ENCODE measurements at regions not wholly inside any gene's neighbourhood (a gene's known extent, or its start where the extent isn't known, plus 50 kb on each side); places are given as distances from the start of the nearest gene placed in this dataset.
"Not testable (repeated sequence)": the region's sequence is repeated elsewhere in the genome, so short reads cannot be mapped to it uniquely, and the experiment has no call there.

- no peak for DNase-seq
- H3K36me3 ChIP-seq (ENCODE audit: control insufficient read depth, insufficient read depth, low read length), result no peaks in the 10 kb centered on the region
- H3K4me3 ChIP-seq (ENCODE audit: low read length), result no peak overlapping the region
- H3K9me3 ChIP-seq (ENCODE audit: control insufficient read depth, low read depth, low read length), result no peaks in the 10 kb centered on the region
- WGBS (ENCODE audit: insufficient coverage, low lambda C conversion rate), result no CpG with 5 or more reads among the region's 1 CpG
- no peak overlapping the region for H3K27ac ChIP-seq (ENCODE audit: low read length)
- H3K4me1 ChIP-seq (ENCODE audit: control insufficient read depth, insufficient read depth, low read length), result no peaks in the 10 kb centered on the region
- no peaks in the 10 kb centered on the region for H3K27me3 ChIP-seq (ENCODE audit: control insufficient read depth, insufficient read depth, low read length)
Measured at GRCh38 chr6:54541541-54541940, 233.3 kb downstream of the TINAG start.

- no peaks in the 10 kb centered on the region for H3K9me3 ChIP-seq (ENCODE audit: control insufficient read depth, low read depth, low read length)
- no peak overlapping the region for H3K27ac ChIP-seq (ENCODE audit: low read length)
- no peak for DNase-seq
- WGBS (ENCODE audit: insufficient coverage, low lambda C conversion rate), result 100% methylated on average over 1 of the region's 4 CpGs
- H3K4me3 ChIP-seq (ENCODE audit: low read length), result no peak overlapping the region
- no peaks in the 10 kb centered on the region for H3K4me1 ChIP-seq (ENCODE audit: control insufficient read depth, insufficient read depth, low read length)
- no peaks in the 10 kb centered on the region for H3K36me3 ChIP-seq (ENCODE audit: control insufficient read depth, insufficient read depth, low read length)
- no peaks in the 10 kb centered on the region for H3K27me3 ChIP-seq (ENCODE audit: control insufficient read depth, insufficient read depth, low read length)
Measured at GRCh38 chr6:54559136-54559535, 250.9 kb downstream of the TINAG start.

- not testable (repeated sequence) for H3K4me3 ChIP-seq (ENCODE audit: low read length); H3K36me3 ChIP-seq (ENCODE audit: control insufficient read depth, insufficient read depth, low read length); H3K4me1 ChIP-seq (ENCODE audit: control insufficient read depth, insufficient read depth, low read length); H3K27me3 ChIP-seq (ENCODE audit: control insufficient read depth, insufficient read depth, low read length); H3K27ac ChIP-seq (ENCODE audit: low read length); H3K9me3 ChIP-seq (ENCODE audit: control insufficient read depth, low read depth, low read length); DNase-seq
- WGBS (ENCODE audit: insufficient coverage, low lambda C conversion rate), result no CpG with 5 or more reads among the region's 2 CpGs
Measured at GRCh38 chr6:54564188-54564587, 255.9 kb downstream of the TINAG start.

- Histone ChIP-seq H3K27me3 (ENCODE audit: control insufficient read depth, insufficient read depth, low read length) (no peaks in the 10 kb centered on the region), H3K27ac (ENCODE audit: low read length) (no peak overlapping the region), H3K36me3 (ENCODE audit: control insufficient read depth, insufficient read depth, low read length) (no peaks in the 10 kb centered on the region), H3K4me1 (ENCODE audit: control insufficient read depth, insufficient read depth, low read length) (no peaks in the 10 kb centered on the region), H3K4me3 (ENCODE audit: low read length) (no peak overlapping the region), H3K9me3 (ENCODE audit: control insufficient read depth, low read depth, low read length) (no peaks in the 10 kb centered on the region)
- no peak for DNase-seq
- 42% methylated on average over 1 of the region's 1 CpG for WGBS (ENCODE audit: insufficient coverage, low lambda C conversion rate)
Measured at GRCh38 chr6:54574671-54575070, 266.4 kb downstream of the TINAG start.

- H3K27me3 ChIP-seq (ENCODE audit: control insufficient read depth, insufficient read depth, low read length), result no peaks in the 10 kb centered on the region
- H3K4me3 ChIP-seq (ENCODE audit: low read length), result no peak overlapping the region
- DNase-seq, result no peak
- H3K4me1 ChIP-seq (ENCODE audit: control insufficient read depth, insufficient read depth, low read length), result no peaks in the 10 kb centered on the region
- H3K27ac ChIP-seq (ENCODE audit: low read length), result no peak overlapping the region
- WGBS (ENCODE audit: insufficient coverage, low lambda C conversion rate), result no CpG with 5 or more reads among the region's 3 CpGs
- H3K9me3 ChIP-seq (ENCODE audit: control insufficient read depth, low read depth, low read length), result no peaks in the 10 kb centered on the region
- H3K36me3 ChIP-seq (ENCODE audit: control insufficient read depth, insufficient read depth, low read length), result no peaks in the 10 kb centered on the region
Measured at GRCh38 chr6:54578261-54578660, 268.3 kb upstream of the FAM83B start.

- Histone ChIP-seq H3K9me3 (ENCODE audit: control insufficient read depth, low read depth, low read length) (no peaks in the 10 kb centered on the region), H3K27ac (ENCODE audit: low read length) (no peak overlapping the region), H3K27me3 (ENCODE audit: control insufficient read depth, insufficient read depth, low read length) (no peaks in the 10 kb centered on the region), H3K4me3 (ENCODE audit: low read length) (no peak overlapping the region), H3K36me3 (ENCODE audit: control insufficient read depth, insufficient read depth, low read length) (no peaks in the 10 kb centered on the region), H3K4me1 (ENCODE audit: control insufficient read depth, insufficient read depth, low read length) (no peaks in the 10 kb centered on the region)
- DNase-seq, result no peak
- WGBS (ENCODE audit: insufficient coverage, low lambda C conversion rate), result 67% methylated on average over 1 of the region's 2 CpGs
Measured at GRCh38 chr6:54579011-54579410, 267.6 kb upstream of the FAM83B start.

GRCh38 chr6:54586251-54586650 lies 260.3 kb upstream of the FAM83B start:
- H3K36me3 ChIP-seq (ENCODE audit: control insufficient read depth, insufficient read depth, low read length), result no peaks in the 10 kb centered on the region
- no peaks in the 10 kb centered on the region for H3K27me3 ChIP-seq (ENCODE audit: control insufficient read depth, insufficient read depth, low read length)
- H3K4me3 ChIP-seq (ENCODE audit: low read length), result no peak overlapping the region
- H3K4me1 ChIP-seq (ENCODE audit: control insufficient read depth, insufficient read depth, low read length), result no peaks in the 10 kb centered on the region
- H3K27ac ChIP-seq (ENCODE audit: low read length), result no peak overlapping the region
- H3K9me3 ChIP-seq (ENCODE audit: control insufficient read depth, low read depth, low read length), result no peaks in the 10 kb centered on the region
- DNase-seq, result no peak

- no peaks in the 10 kb centered on the region for H3K9me3 ChIP-seq (ENCODE audit: control insufficient read depth, low read depth, low read length)
- H3K4me1 ChIP-seq (ENCODE audit: control insufficient read depth, insufficient read depth, low read length), result no peaks in the 10 kb centered on the region
- no peak overlapping the region for H3K27ac ChIP-seq (ENCODE audit: low read length)
- no peaks in the 10 kb centered on the region for H3K27me3 ChIP-seq (ENCODE audit: control insufficient read depth, insufficient read depth, low read length)
- no peak overlapping the region for H3K4me3 ChIP-seq (ENCODE audit: low read length)
- no peak for DNase-seq
- WGBS (ENCODE audit: insufficient coverage, low lambda C conversion rate), result 100% methylated on average over 1 of the region's 3 CpGs
- no peaks in the 10 kb centered on the region for H3K36me3 ChIP-seq (ENCODE audit: control insufficient read depth, insufficient read depth, low read length)
Measured at GRCh38 chr6:54587277-54587676, 259.3 kb upstream of the FAM83B start.

GRCh38 chr6:54588176-54588575 lies 258.4 kb upstream of the FAM83B start:
- Histone ChIP-seq H3K27me3 (ENCODE audit: control insufficient read depth, insufficient read depth, low read length) (no peaks in the 10 kb centered on the region), H3K9me3 (ENCODE audit: control insufficient read depth, low read depth, low read length) (no peaks in the 10 kb centered on the region), H3K27ac (ENCODE audit: low read length) (no peak overlapping the region), H3K4me1 (ENCODE audit: control insufficient read depth, insufficient read depth, low read length) (no peaks in the 10 kb centered on the region), H3K4me3 (ENCODE audit: low read length) (no peak overlapping the region), H3K36me3 (ENCODE audit: control insufficient read depth, insufficient read depth, low read length) (no peaks in the 10 kb centered on the region)
- WGBS (ENCODE audit: insufficient coverage, low lambda C conversion rate), result no CpG with 5 or more reads among the region's 1 CpG
- no peak for DNase-seq

- H3K27ac ChIP-seq (ENCODE audit: low read length), result no peak overlapping the region
- DNase-seq, result no peak
- no peaks in the 10 kb centered on the region for H3K9me3 ChIP-seq (ENCODE audit: control insufficient read depth, low read depth, low read length)
- H3K27me3 ChIP-seq (ENCODE audit: control insufficient read depth, insufficient read depth, low read length), result no peaks in the 10 kb centered on the region
- H3K4me1 ChIP-seq (ENCODE audit: control insufficient read depth, insufficient read depth, low read length), result no peaks in the 10 kb centered on the region
- H3K36me3 ChIP-seq (ENCODE audit: control insufficient read depth, insufficient read depth, low read length), result no peaks in the 10 kb centered on the region
- no peak overlapping the region for H3K4me3 ChIP-seq (ENCODE audit: low read length)
- 94% methylated on average over 2 of the region's 3 CpGs for WGBS (ENCODE audit: insufficient coverage, low lambda C conversion rate)
Measured at GRCh38 chr6:54595844-54596243, 250.7 kb upstream of the FAM83B start.

- no peak overlapping the region for H3K27ac ChIP-seq (ENCODE audit: low read length)
- DNase-seq, result no peak
- H3K27me3 ChIP-seq (ENCODE audit: control insufficient read depth, insufficient read depth, low read length), result no peaks in the 10 kb centered on the region
- WGBS (ENCODE audit: insufficient coverage, low lambda C conversion rate), result 100% methylated on average over 3 of the region's 5 CpGs
- H3K9me3 ChIP-seq (ENCODE audit: control insufficient read depth, low read depth, low read length), result no peaks in the 10 kb centered on the region
- H3K36me3 ChIP-seq (ENCODE audit: control insufficient read depth, insufficient read depth, low read length), result no peaks in the 10 kb centered on the region
- no peak overlapping the region for H3K4me3 ChIP-seq (ENCODE audit: low read length)
- H3K4me1 ChIP-seq (ENCODE audit: control insufficient read depth, insufficient read depth, low read length), result no peaks in the 10 kb centered on the region
Measured at GRCh38 chr6:54598787-54599313, 247.7 kb upstream of the FAM83B start.
